Neural cell (in vitro differentiated cells): ENCODE measurements at regions not wholly inside any gene's neighbourhood (a gene's known extent, or its start where the extent isn't known, plus 50 kb on each side); places are given as distances from the start of the nearest gene placed in this dataset.

Source experiments
- H2AFZ ChIP-seq: fragments of 200-600, 300-800 bp; sonication (generic), shearing (Covaris generic); 2 replicates; pipeline ENCODE4 v1.6.0; 2014; ENCODE audit warnings: low read depth, mild to moderate bottlenecking, antibody characterized with exemption, low read length, moderate library complexity
- H3F3A ChIP-seq: fragments of 200-600 bp; shearing (Covaris generic); 2 replicates; pipeline ENCODE4 v1.6.1; 2016; ENCODE audit warnings: mild to moderate bottlenecking, moderate library complexity, mixed read lengths, antibody characterized with exemption, low read length; ENCODE audit not compliant: insufficient read depth, poor library complexity, severe bottlenecking
- H3K27ac ChIP-seq: fragments of 200-600, 300-800 bp; sonication (generic), shearing (Covaris generic); 2 replicates; pipeline ENCODE4 v1.5.1; 2014; ENCODE audit warnings: mild to moderate bottlenecking, low read length, moderate library complexity
- H3K27me3 ChIP-seq: fragments of 300-800, 200-600 bp; sonication (generic), shearing (Covaris generic); 2 replicates; pipeline ENCODE4 v1.6.0; 2014; ENCODE audit warnings: mild to moderate bottlenecking, low read depth, low read length, moderate library complexity; ENCODE audit not compliant: insufficient read depth
- H3K36me3 ChIP-seq: fragments of 300-800, 200-600 bp; sonication (generic), shearing (Covaris generic); 2 replicates; pipeline ENCODE4 v1.5.1; 2014; ENCODE audit warnings: mild to moderate bottlenecking, antibody characterized with exemption, low read length, moderate library complexity; ENCODE audit not compliant: insufficient read depth
- H3K4me2 ChIP-seq: fragments of 300-800, 200-600 bp; sonication (generic), shearing (Covaris generic); 2 replicates; pipeline ENCODE4 v1.6.0; 2014; ENCODE audit warnings: mild to moderate bottlenecking, low read length
- H3K4me3 ChIP-seq: fragments of 300-800, 200-600 bp; sonication (generic), shearing (Covaris generic); 2 replicates; pipeline ENCODE4 v1.5.1; 2014; ENCODE audit warnings: mild to moderate bottlenecking, low read length, moderate library complexity
- H3K79me2 ChIP-seq: fragments of 200-600 bp; shearing (Covaris generic); replicated peaks from 2 replicates; pipeline ENCODE4 v1.6.0; 2014; ENCODE audit warnings: mild to moderate bottlenecking, low read length, moderate library complexity; ENCODE audit not compliant: insufficient read depth
- H3K9ac ChIP-seq: fragments of 300-800, 200-600 bp; sonication (generic), shearing (Covaris generic); 2 replicates; pipeline ENCODE4 v1.6.1; 2016; ENCODE audit warnings: mild to moderate bottlenecking, low read length, mixed read lengths
- H3K9me2 ChIP-seq: fragments of 200-600 bp; shearing (Covaris generic); 2 replicates; pipeline ENCODE4 v1.6.1; 2016; ENCODE audit warnings: mild to moderate bottlenecking, low read length, mixed read lengths; ENCODE audit not compliant: insufficient read depth
- H3K9me3 ChIP-seq: fragments of 200-600, 300-800 bp; sonication (generic), shearing (Covaris generic); 2 replicates; pipeline ENCODE4 v1.6.1; 2016; ENCODE audit warnings: mild to moderate bottlenecking, mixed run types, low read length, moderate library complexity, mixed read lengths
- H4K20me1 ChIP-seq: fragments of 200-600 bp; shearing (Covaris generic); 2 replicates; pipeline ENCODE4 v1.6.1; 2016; ENCODE audit warnings: mild to moderate bottlenecking, mixed run types; ENCODE audit not compliant: insufficient read depth
- CTCF ChIP-seq: fragments of 450-650 bp; IDR thresholded peaks from 2 replicates; pipeline ENCODE4 v1.5.1; 2014; ENCODE audit warnings: antibody characterized with exemption, mild to moderate bottlenecking, moderate library complexity; ENCODE audit not compliant: poor library complexity, severe bottlenecking
- EP300 ChIP-seq: fragments of 450-650 bp; conservative IDR thresholded peaks from 2 replicates; pipeline ENCODE4 v1.6.1; 2014; ENCODE audit warnings: antibody characterized with exemption, mild to moderate bottlenecking, moderate library complexity; ENCODE audit not compliant: poor library complexity, severe bottlenecking
- EZH2 ChIP-seq: fragments of 200-600, 300-800 bp; shearing (Covaris generic), sonication (generic); IDR thresholded peaks from 2 replicates; pipeline ENCODE4 v1.6.1; 2014; ENCODE audit warnings: antibody characterized with exemption, low read length, borderline replicate concordance, mild to moderate bottlenecking; ENCODE audit not compliant: insufficient read depth, poor library complexity, severe bottlenecking
- MXI1 ChIP-seq: fragments of 450-650 bp; conservative IDR thresholded peaks from 2 replicates; pipeline ENCODE4 v1.6.1; 2014; ENCODE audit warnings: antibody characterized with exemption, mild to moderate bottlenecking; ENCODE audit not compliant: poor library complexity, severe bottlenecking
- POLR2AphosphoS5 ChIP-seq: IDR thresholded peaks from 2 replicates; pipeline ENCODE4 v1.6.1; 2012
- RAD21 ChIP-seq: fragments of 450-650 bp; conservative IDR thresholded peaks from 2 replicates; pipeline ENCODE4 v1.6.1; 2014; ENCODE audit warnings: antibody characterized with exemption, mild to moderate bottlenecking, moderate library complexity
- REST ChIP-seq: IDR thresholded peaks from 2 replicates; pipeline ENCODE4 v1.6.1; 2012; ENCODE audit warnings: borderline replicate concordance
- SMC3 ChIP-seq: fragments of 450-650 bp; conservative IDR thresholded peaks from 2 replicates; pipeline ENCODE4 v1.6.1; 2014; ENCODE audit warnings: antibody characterized with exemption, mild to moderate bottlenecking, moderate library complexity; ENCODE audit not compliant: poor library complexity
- TAF1 ChIP-seq: IDR thresholded peaks from 2 replicates; pipeline ENCODE4 v1.6.1; 2012; ENCODE audit warnings: low read depth

- Histone ChIP-seq H3K4me2 (no peak overlapping the region), H3K9me3 (no peaks in the 10 kb centered on the region), H3K27me3 (no peaks in the 10 kb centered on the region), H3K4me3 (no peak overlapping the region), H4K20me1 (no peaks in the 10 kb centered on the region), H3K36me3 (no peaks in the 10 kb centered on the region), H3K79me2 (no peaks in the 10 kb centered on the region), H3K9ac (no peak overlapping the region), H3F3A (no peaks in the 10 kb centered on the region), H3K9me2 (no peaks in the 10 kb centered on the region), H3K27ac (no peak overlapping the region), H2AFZ (no peak overlapping the region)
- no peak for TF ChIP-seq CTCF
- TF ChIP-seq TAF1, result no peak
- TF ChIP-seq SMC3, result no peak
- TF ChIP-seq MXI1, result no peak
- no peak for TF ChIP-seq EZH2
- TF ChIP-seq EP300, result no peak
- no peak for TF ChIP-seq REST
- no peak for TF ChIP-seq RAD21
- no peak for TF ChIP-seq POLR2AphosphoS5
Observed at GRCh38 chr4:149961876-149962597, 116.2 kb upstream of the DCLK2 start.

GRCh38 chr4:149964001-149964796 lies 114.0 kb upstream of the DCLK2 start:
- H2AFZ ChIP-seq, result no peak overlapping the region
- H3K9ac ChIP-seq, result no peak overlapping the region
- H3K4me2 ChIP-seq, result no peak overlapping the region
- H3K36me3 ChIP-seq, result no peaks in the 10 kb centered on the region
- no peak overlapping the region for H3K27ac ChIP-seq
- H3K9me3 ChIP-seq, result no peaks in the 10 kb centered on the region
- TF ChIP-seq TAF1, result no peak
- TF ChIP-seq EZH2, result no peak
- TF ChIP-seq POLR2AphosphoS5, result no peak
- no peak for TF ChIP-seq SMC3
- TF ChIP-seq RAD21, result no peak
- no peak for TF ChIP-seq MXI1
- no peak for TF ChIP-seq EP300
- TF ChIP-seq CTCF, result no peak
- TF ChIP-seq REST, result no peak
- no peaks in the 10 kb centered on the region for H3K27me3 ChIP-seq
- no peaks in the 10 kb centered on the region for H3K79me2 ChIP-seq
- H3F3A ChIP-seq, result no peaks in the 10 kb centered on the region
- no peak overlapping the region for H3K4me3 ChIP-seq
- no peaks in the 10 kb centered on the region for H3K9me2 ChIP-seq
- no peaks in the 10 kb centered on the region for H4K20me1 ChIP-seq
